NCI-H82 treated with DMSO at 0.1 percent for 48 hours (cell line): ENCODE measurements at regions not wholly inside any gene's neighbourhood (a gene's known extent, or its start where the extent isn't known, plus 50 kb on each side); places are given as distances from the start of the nearest gene placed in this dataset.
"Not testable (repeated sequence)": the region's sequence is repeated elsewhere in the genome, so short reads cannot be mapped to it uniquely, and the experiment has no call there.

ENCODE experiments used
- DNase-seq: peaks from one replicate; lab custom pipeline; 2025; ENCODE audit not compliant: unreplicated experiment; lab: John Stamatoyannopoulos, UW

DNA sequence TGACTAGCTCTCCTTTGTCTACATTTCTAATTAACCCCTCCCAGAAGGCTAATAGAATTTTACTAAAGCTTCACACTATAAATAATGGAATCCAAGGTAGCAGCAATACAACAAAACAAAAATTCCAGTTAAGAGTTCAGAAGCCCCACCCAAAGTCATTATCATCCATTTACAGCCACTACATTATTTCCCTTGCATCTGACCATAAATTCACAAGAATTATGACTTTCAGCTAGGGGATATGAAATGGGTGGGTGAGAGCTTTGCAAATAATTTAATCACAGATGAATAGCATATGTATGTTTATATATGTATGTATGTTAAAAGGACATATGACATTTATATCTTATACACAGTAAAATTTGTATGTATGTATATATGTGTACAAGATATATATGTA lies 65.3 kb upstream of the PTGDR start:
- DNase-seq: no peak

DNA sequence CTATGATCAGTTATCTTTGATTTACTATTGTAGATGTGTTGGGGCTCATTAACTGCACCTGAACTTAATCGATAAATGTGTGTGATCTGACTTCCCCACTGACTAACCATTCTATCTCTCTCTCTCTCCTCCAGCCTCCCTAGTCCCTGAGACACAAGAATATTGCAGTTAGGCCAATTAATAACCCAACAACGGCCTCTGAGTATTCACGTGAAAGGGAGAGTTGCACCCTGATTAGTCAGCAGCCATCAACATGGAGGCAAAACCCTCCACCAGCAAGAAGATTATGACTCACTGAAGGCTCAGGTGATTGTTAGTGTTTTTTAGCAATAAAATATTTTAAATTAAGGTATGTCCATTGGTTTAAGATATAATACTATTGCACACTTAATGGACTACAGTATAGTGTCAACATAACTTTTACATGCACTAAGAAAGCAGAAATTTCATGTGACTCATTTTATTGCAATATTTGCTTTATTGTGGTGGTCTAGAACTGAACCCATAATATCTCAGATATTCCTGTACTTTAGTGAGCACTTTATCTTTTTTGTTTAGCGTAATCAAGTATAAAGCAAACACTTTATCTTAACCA lies 77.1 kb upstream of the PTGDR start:
- no peak for DNase-seq

DNA sequence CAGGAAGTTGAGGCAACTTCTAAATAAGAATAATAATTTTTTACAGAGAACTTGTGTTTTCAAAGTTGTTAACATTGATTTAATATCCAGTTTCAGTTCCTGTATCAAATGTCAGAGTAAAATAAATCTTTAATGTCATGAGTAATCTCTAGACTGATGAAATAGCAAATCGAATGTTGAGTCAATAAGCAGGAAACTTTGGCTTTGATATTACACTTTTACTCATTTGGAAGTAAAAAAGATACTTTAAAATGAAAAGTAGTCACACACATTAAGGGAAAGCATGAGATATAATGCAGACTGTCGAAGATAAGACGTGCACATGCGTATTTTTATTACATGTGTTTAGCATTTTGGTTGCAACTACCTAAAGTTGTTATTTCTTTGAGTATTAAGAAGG lies 78.2 kb upstream of the PTGDR start:
- no peak for DNase-seq

DNA sequence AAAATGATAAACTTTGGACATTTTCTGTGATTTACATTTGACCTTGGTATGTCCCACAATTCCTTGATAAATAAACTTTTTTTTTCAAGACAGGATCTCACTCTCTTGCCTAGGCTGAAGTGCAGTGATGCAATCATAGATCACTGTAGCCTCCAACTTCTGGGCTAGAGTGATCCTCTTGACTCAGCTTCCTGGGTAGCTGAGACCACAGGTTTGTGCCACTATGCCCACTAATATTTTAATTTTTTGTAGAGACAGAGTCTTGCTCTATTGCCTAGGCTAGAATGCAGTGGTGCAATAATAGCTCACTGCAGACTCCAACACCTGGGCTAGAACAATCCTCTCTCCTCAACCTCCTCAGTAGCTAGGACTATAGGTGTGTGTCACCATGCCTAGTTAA lies 79.1 kb upstream of the PTGDR start:
- no peak for DNase-seq

DNA sequence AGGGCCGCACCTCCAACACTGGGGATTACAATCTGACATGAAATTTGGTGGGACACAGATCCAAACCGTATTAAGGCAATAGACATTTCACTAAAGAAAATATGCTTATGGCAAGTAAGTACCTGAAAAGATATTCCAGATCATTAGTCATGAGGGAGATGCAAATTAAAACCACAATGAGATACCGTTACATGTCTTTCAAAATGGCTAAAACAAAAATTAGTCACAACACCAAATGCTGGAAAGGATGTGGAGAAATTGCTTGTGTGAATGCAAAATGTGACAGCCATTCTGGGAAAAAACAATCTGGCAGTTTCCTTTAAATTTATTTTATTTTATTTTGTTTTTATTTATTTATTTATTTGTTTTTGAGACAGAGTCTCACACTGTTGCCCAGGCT lies 82.3 kb upstream of the PTGDR start:
- DNase-seq: no peak

DNA sequence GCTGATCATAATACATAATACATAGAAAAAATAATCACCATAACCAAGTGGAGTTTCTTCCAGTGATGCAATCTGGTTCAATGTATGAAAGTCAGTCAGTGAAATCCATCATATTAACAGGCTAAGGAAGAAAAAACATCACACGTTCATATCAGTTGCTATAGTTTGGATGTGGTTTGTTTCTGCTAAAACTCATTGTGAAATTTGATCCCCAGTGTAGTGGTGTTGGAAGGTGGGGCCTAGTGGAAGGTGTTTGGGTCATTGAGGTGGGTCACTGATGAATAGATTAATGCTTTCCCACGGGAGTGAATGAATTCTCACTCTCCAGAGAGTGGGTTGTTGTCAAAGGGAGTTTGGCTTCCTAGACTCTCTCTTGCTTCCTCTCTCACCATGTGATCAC lies 84.6 kb upstream of the PTGDR start:
- DNase-seq: no peak

DNA sequence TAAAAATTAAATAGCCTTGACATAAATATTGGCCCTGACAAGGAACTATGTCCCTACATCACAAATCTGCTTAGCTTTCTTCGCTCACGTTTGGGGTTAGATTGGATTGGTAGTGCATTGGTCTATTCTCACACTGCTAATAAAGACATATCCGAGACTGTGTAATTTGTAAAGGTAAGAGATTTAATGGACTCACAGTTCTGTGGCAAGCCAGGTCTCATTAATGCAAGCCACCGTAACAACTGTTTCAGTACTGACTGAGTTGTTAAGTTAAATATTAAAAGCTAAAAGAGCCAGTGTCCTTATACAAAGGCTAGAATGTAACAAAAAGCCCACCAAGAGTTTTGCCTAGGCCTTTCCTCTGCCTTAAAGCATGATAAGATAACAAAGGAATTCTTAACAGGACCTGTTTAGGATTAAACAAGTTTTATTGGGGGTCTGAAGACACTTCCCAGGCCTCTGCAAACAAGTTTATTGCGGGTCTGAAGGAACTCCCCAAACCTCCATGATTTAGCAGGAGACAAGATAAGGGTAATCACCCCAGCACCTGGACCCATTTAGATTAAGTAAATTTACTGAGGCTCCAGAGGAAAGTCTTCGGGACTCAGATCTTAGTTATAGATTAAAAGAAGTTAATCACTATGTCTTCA lies 88.2 kb upstream of the PTGDR start:
- DNase-seq: no peak

DNA sequence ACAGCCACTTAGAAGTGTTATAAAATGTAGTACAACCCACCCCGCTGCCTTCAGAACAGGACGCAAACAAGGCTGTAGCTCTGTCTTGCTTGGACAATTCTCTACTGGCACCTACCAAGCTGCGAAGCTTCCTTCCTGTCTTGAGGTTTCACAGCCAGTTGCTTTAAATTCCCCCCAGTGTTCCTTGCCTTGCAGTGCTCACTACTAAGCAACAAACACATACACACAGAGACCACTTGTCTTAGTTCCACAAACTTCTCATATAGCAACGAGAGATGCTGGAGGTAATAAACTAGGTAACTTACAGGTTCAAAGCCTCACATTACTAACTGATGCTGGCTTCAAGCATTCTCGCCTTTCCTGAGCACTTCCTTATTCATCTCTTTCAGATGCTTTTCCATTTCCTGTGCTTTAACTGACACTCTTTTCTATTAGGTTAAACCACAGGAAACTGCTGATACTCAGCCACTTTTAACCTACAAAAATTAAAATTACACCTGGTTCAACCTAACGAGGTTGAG lies 91.5 kb upstream of the PTGDR start:
- DNase-seq: no peak

DNA sequence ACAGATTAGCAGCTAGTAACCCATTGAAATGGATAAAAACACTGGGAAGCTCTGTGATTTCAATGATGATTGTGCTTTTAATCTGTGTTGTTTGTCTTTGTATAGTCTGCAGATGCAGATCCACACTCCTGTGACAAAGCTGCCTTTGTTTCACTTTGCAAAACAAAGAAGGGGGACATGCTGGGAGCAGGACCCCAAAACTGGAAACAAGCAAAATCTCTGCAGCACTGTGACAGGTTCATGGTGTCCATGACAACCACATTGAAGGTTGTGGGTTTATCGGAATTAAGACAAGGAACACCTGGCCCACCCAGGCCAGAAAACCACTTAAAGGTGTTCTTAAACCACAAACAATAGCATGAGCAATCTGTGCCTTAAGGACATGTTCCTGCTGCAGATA lies 95.6 kb upstream of the PTGDR start:
- not testable (repeated sequence) for DNase-seq

DNA sequence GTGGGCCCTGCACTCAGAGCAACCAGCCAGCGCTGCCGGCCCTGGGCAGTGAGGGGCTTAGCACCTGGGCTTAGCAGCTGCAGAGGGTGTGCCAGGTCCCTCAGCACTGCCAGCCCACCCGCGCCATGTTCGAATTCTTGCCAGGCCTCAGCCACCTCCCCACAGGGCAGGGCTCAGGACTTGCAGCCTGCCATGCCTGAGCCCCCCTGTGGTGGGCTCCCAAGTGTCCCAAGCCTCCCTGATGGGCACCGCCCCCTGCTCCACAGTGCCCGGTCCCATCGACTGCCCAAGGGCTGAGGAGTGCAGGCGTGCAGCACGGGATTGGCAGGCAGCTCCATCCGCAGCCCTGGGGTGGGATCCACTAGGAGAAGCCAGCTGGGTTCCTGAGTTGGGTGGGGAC lies 98.0 kb upstream of the NID2 start:
- DNase-seq: no peak

DNA sequence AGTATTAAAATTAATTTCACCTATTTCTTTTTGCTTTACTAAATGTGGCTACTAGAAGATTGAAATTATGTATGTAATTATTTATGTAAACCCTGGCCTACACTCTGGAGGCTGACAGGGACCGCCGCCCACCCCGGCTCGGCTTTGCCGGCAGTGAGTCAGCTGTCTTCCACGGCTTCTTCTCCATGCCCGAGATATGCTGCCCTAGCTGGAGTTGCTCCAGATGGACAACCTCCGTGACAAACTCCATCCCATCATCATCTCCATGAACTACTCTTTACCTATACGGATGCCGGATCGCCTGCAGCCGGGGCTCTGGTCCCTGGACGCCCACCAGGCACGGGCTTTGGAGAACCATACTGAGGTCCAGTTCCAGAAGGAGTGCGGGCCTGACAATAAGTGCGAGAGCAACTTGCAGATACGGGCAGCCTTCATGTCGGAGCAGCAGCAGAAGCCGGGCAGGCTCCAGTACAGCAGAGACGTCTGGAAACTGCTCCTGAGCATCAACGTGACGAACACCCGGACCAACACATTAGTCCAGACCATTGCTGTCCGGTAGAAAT lies 86.9 kb upstream of the NID2 start:
- no peak for DNase-seq

DNA sequence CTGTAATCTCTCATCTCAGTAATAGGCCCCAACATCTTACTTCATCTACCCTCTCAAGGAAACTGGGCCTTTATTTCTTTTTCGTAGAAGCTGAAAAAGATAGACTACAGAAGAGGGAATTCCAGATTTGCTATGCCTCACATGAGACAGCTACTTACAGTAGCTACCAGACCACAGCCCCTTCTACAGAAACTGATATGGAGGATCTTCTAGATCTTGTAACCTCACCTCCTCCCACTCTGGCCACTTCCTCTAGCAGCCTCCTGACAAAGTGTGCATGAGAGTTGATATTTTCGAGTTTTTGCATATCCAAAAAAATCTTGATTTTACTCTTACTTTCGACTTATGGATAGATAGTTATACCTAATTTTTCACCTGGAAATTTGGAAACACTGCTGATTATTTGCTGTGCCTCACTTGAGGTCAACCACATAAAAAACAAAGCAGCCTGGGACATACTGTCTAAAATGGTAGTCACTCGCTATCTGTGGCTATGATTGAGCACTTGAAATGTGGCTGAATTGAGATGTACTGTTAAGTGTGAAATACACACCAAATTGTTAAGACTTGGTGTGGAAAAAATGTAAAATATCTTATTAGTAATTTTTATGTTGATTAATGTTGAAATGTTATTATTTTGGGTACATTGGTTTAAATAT lies 86.3 kb upstream of the NID2 start:
- no peak for DNase-seq

DNA sequence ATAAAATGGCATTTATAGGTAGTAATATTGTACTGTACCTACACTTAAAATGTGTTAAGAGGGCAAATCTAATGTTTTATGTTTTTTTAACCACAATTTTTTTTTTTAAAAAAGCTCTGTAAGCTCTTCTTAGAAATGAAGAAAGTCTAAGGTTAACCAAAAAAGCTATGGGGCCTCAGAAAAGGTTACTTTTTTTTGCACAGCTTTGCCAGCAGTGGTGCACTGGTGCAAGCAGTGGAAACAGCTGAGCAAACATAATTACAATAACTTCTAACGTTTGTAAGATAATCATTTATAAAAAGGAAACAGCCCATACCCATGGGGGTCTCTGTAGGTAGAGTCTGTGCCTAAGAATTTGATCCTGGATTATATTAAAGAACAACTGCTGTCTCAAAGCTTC lies 85.1 kb upstream of the NID2 start:
- no peak for DNase-seq

DNA sequence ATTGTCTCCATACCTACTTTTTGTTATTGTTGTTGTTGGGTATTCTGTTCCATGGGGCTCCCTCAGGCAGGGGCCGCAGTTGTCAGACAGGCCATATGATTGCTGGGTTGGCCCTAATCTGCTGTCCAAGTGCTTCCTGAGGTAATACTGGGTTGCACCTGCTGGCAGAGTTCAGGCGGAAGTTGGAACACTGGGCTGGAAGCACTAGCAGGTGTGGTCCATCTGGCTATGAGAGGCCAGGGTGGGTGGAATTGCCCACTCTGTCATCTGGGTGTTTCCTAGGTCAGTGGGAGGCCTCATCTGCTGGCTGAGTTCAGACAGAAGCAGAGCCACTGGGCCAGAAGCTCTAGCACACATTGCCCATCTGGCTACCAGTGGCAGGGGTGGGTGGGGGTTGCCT lies 81.3 kb upstream of the NID2 start:
- DNase-seq: no peak

DNA sequence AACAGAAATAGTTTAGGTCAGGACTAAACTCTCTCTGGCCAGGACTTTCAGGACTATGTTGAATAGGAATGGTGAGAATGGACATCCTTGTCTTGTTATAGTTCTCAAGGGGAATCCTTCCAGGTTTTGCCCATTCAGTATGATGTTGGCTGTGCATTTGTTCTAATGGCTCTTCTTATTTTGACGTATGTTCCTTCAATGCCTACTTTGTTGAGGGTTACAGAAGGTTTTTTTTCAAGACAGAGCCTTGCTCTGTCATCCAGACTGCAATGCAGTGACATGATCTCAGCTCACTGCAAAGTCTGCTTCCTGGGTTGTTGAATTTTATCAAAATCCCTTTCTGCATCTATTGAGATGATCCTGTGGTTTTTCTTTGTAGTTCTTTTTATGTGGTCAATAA lies 79.5 kb upstream of the NID2 start:
- DNase-seq: no peak

DNA sequence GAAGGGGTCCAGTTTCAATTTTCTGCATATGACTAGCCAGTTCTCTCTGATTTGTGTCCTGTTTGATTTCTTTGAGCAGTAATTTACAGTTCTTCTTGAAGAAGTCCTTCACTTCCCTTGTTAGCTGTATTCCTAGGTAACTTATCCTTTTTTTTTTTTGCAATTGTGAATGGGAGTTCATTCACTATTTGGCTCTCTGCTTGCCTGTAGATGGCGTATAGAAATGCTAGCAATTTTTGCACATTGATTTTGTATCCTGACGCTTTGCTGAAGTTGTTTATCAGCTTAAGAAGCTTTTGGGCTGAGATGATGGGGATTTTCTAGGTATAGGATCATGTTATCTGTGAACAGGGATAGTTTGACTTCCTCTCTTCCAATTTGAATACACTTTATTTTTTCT lies 77.6 kb upstream of the NID2 start:
- no peak for DNase-seq

DNA sequence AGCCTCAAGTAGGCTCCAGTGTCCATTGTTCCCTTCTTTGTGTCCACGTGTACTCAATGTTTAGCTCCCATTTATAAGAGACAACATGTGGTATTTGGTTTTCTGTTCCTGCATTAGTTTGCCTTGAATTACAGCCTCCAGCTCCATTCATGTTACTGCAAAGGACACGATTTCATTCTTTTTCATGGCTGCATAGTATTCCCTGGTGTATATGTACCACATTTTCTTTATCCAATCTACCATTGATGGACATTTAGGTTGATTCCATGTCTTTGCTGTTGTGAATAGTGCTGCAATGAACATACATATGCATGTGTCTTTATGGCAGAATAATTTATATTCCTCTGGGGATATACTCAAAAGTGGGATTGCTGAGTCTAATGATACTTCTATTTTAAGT lies 75.2 kb upstream of the NID2 start:
- DNase-seq: not testable (repeated sequence)

DNA sequence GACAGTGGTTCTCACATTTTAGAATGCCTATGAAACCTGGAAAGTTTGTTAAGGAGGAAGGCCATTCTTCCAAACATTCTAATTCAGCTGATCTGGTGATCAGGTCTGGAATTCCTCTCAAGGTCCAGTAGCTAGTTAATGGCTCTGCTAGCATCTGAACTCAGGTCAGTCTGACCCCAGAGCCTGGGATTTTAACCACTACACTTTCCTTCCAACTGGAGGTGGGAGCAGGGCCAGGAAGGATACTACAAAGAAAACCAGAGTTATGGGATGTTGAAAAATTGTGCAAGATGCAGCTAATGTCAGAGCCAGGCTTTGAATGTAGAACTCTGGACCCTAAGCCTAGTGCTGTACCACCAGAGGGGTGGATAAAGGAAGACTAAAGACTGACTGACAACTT lies 73.6 kb upstream of the NID2 start:
- no peak for DNase-seq

DNA sequence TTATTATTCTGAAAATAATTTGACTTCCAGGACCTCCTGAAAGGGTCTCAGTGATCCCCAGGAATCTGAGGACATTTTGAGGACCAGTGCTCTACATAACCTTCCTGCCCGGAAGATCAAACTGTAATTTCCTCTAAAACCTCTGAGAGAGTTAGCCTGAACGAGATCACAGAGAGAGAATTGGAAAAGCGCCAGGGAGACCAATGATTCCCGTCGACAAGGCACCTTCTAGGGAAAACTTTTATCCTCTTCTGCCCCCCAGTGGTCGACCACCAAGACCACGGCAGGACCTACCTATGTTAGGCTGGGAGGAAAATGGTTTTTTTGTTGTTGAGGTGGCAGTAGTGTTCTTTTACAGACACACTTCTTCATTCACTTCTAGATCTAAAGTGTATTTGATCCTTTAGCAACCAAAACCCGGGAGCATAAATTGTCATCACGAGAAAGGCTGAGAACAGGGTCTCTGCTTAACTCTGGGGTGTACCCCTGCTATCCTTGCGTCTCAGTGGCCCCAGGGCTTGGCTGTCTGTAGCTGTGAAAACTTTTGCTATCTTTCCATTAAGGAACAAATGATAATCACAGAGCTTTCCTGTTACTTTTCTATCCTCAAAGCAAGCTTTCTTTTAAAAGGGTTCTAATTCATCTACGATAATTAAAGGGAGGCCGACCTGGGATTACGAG lies 62.9 kb upstream of the NID2 start:
- peak; percentile 55 for DNase-seq

DNA sequence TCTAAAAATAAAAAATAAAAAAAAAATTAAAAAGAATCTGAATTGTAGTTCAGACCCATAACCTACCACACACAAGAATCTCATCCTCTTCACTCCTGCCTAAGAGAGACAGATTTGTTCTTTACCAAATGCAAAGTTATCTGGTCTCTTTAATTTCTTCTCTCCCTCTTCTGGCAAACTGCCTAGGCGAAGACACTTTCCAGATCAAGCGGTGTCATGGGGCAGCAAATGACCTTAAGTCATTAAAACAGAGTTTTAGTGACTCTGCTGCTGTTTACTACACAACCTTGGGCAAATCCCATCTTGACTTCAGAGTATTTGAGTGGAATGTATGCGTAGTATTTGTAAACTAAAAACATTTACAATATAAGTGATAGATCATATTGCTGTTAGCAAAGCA lies 60.9 kb upstream of the NID2 start:
- no peak for DNase-seq

DNA sequence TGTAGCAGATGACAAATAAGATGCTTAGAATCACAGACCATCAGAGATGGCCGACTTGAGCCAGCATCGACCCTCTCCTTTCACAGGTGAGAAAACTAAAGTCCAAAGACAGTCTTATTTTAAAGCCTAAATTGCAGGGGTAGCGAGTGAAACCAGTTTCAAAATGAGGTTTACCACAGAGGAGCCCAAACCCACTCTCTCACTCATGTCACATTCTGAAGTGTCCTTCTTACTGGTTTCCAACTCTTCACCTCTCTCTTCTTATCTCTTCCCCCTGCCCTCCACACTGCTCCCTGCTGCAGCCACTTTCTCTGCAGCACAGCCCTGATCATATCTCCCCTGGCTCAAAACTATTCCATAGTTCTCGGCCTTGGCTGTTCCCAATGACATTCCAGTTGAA lies 57.0 kb upstream of the NID2 start:
- DNase-seq: no peak
